GM13976 (cell line): ENCODE measurements at regions not wholly inside any gene's neighbourhood (a gene's known extent, or its start where the extent isn't known, plus 50 kb on each side); places are given as distances from the start of the nearest gene placed in this dataset.

Source experiments
- DNase-seq: peaks from one replicate; pipeline ENCODE4 v3.0.0; 2012; ENCODE audit warnings: low spot score
- CTCF ChIP-seq: IDR thresholded peaks from 2 replicates; pipeline ENCODE4 v1.5.1; 2012; ENCODE audit warnings: borderline replicate concordance, mild to moderate bottlenecking; ENCODE audit not compliant: insufficient read depth; ENCODE audit errors: extremely low read depth, missing control alignments, control extremely low read depth
- in situ Hi-C: fragments of 300-500 bp; cut with MboI; formaldehyde crosslinking; loops from one replicate; pipeline ENCODE4 v1.12.0; 2022; ENCODE audit warnings: low sequenced_read_pairs, mixed read lengths, inconsistent platforms; ENCODE audit not compliant: unreplicated experiment

GRCh38 chr1:242743983-242744780, 219.7 kb upstream of the PLD5 start:
- TF ChIP-seq CTCF = no peak
- no peak for DNase-seq
- in situ Hi-C loops = no loop called here

DNA sequence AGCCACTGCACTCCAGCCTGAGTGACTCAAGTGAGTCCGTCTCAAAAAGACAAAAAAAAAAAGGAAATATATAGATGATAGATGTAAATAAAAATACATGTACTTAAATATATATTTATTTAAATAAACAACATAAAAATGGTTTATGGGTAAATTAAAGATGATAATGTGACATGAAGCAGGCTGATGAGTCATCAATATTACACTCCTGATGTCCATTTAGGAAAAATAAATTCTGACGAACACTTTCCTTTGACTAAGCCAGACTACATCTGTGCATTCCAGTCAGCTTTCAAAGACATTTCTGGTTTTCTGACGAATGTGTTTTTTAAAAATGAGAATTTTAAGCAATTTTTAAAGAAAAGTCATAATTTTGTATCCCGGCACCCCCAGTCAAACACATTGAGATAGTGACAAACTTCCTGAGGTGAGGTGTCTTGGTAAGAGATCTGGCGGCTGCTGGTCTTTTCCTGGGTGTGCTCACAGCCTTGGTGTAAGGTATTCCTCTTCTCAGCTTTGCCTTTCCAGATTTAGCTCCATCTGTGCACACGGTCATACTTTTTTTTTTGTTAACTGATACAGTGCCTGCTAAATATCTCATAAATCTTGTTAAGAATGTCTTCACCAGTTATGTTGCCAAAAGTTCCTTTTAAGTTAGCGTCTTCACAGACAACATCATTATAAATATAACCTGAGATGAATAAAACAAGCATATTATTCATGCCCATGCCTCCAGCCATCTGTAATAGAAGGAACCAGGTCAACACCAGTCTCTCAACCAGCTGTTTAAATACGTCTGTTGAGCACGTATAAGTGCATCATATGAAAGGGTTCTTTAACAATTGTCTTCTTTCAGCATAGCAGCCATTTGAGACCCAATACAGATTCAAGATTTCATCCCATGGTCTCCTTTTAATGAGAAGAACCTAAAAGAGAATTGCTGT, 214.5 kb upstream of the PLD5 start:
- TF ChIP-seq CTCF = no peak
- in situ Hi-C loops = no loop called here
- DNase-seq = no peak

DNA sequence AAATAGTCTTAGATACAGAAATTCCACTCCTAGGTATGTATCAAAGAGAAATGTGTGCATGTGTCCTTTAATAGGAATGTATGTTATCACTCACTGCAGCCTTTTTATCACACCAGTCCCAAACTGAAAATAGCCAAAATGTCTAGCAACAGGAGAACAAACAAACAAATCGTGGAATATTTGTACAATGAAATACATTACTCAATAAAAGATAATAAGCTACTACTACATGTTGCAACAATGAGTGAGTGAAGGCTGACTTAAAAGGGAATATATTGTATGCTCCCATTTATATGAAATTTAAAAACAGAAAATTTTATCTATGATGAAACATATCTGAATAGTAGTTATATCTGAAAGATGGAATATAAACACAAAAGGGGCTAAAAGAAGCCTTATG, 212.1 kb upstream of the PLD5 start:
- in situ Hi-C loops = no loop called here

DNA sequence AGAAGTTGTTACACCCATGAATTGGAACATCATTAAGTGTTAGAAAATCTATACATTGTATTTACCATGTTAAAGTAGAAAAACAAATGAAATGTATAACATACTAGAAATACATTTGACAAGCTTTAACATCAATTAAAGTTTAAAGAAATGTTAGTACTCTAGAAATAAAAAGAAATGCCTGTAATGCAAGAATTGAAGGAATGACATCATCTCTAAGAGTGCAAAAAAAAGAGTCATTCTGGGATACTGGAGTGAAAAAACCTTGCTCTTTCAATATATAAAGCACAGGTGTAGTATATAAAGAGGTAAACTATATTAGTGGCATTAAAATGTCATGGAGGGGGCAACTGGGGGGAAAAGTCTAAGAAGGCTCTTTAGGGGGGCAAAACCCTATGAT, 210.8 kb upstream of the PLD5 start:
- TF ChIP-seq CTCF = no peak
- in situ Hi-C loops = no loop called here

More for the DNA sequence above, 212.1 kb upstream of the PLD5 start:
- TF ChIP-seq CTCF = no peak
- DNase-seq = no peak

DNA sequence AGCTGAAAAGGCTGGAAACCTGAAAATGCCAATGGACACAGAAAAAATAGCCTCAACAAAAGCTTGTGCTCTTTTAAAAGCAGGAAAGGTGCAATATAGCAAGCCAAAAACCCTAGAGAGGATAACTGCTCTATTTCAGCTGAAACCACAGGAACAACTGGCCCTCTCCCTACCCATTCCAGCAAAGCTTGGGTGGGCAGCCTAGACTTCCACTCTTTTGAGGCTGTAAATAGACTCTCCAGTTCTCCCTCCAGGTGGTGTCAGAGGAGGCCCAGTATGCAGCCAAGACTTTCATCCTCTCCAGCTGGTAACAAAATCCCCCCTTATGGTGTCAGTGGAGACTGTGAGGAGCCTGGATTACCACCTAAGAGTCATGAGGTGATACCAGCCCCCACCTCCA, 206.9 kb upstream of the PLD5 start:
- in situ Hi-C loops = no loop called here
- DNase-seq = no peak
- no peak for TF ChIP-seq CTCF

More for the DNA sequence above, 210.8 kb upstream of the PLD5 start:
- no peak for DNase-seq

DNA sequence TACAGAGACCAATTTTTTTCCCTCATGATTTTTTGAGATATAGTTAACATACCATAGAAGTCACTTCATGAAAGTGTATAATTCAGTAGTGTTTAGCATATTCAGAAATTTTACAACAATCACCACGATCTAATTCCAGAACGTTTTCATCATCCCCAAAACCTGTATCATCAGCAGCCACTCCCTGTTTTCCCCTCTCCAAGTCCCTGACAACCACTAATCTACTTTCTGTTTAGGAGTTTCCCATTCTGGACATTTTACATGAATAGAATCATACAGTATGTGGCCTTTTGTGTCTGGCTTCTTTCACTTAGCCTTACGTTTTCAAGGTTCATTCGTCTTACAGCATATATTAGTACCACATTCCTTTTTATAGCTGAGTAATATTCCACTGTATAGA, 204.2 kb upstream of the PLD5 start:
- in situ Hi-C loops = no loop called here
- no peak for DNase-seq
- no peak for TF ChIP-seq CTCF
